ENCODE measurements at regions not wholly inside any gene's neighbourhood (a gene's known extent, or its start where the extent isn't known, plus 50 kb on each side); places are given as distances from the start of the nearest gene placed in this dataset.
"Not testable (repeated sequence)": the region's sequence is repeated elsewhere in the genome, so short reads cannot be mapped to it uniquely, and the experiment has no call there.

- DNase-seq: no peak
Observed at GRCh38 chr16:86219655-86220445, 290.5 kb upstream of the FOXF1 start.

DNA sequence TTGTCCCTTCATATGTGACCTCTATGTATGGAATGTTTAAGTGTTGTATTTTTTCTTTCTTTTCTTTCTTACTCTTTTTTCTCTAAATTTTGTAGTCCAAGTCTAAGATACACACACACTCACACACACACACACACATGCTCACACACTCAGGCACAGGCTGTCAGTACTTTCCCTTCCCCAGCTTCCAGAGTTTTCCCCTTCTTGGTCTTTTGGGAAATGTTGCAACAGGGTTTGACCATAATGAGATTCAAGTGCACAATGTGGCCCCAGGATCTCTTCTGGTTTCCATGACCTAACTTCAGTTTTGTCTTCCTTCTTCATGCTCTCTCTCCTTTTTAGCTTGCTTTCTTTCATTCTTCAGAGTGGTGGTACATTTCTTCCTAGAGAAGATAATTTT, 289.8 kb upstream of the FOXF1 start:
- no peak for DNase-seq

DNA sequence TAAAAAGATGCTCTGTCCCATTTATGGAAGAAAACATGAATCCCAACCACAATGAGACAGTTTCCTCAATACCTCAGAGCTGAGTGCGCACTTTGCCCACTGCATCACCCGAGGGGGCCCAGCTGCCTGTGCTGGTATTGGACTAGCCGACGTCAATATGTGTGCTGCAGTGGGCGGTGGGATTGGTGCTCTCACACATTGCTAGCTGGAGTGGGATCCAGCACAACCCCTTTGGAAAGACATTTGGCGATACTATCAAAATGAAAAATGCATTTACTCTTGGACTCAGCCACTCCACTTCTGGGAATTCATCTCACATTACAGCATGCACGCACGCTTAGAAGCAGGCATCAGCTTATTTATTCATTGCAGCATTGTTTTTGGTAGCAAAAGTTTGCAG, 289.2 kb upstream of the FOXF1 start:
- DNase-seq: no peak

- DNase-seq: peak; percentile 25
Observed at GRCh38 chr16:86222547-86222946, 287.8 kb upstream of the FOXF1 start.

- DNase-seq: peak; percentile 84
Observed at GRCh38 chr16:86222965-86223551, 287.3 kb upstream of the FOXF1 start.

DNA sequence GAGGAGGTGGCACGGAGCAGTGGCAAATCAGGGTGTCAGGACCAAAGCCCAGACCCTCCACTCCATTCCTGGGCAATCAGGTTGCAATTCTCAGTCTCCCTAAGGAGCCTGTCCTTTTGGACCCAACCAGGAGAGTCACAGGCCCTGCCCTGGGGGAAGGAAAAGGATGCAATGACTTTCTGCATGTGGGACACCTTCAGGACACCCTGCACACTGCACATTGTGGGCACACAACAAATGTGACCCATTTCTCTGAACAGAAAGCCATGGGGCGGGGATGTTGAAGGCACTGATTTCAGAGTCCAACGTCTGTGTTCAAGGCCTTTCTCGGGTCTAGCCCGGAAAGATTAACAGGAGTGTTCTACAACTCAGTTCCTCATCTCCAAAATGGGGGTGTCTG, 286.2 kb upstream of the FOXF1 start:
- no peak for DNase-seq

DNA sequence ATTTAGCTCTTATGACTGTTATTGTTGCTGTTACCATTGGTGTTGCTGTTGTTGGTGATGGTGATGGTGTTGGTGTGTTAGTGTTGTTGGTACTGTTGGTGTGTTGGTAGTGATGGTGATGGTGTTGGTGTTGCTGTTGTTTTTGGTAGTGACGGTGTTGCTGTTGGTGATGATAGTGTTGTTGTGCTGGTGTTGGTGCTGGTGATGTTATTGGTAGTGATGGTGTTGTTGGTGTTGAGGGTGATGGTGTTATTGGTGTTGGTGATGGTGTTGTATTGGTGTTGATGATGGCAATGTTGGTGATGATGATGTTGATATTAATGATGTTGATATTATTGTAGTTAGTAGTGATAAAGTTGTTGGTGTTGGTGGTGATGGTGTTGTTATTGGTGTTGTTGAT, 285.7 kb upstream of the FOXF1 start:
- no peak for DNase-seq

DNA sequence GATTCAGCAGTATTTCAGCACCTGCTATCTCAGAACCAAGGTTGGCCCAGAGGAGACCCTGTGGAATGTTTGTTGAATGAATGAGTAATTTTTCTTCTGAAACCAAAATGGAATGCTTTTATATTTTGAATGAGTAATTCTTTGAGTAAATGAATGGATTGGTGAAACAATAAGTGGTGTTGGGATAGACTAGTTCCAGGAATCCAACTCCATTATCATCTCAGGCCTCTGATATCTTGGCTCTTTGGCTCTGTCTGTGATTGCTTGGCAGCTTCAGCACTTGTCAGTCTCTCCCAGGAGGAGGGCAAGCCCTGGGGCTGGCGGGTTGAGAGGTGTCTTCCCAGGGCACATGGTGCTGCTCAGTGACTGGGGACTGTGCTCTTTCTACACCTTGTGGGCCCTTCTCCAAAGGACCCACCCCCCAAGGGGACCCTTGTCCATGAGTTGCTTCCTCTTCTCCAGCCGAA, 284.4 kb upstream of the FOXF1 start:
- no peak for DNase-seq

- DNase-seq: no peak
Observed at GRCh38 chr16:86227041-86227440, 283.3 kb upstream of the FOXF1 start.

GRCh38 chr16:86227801-86228200, 282.5 kb upstream of the FOXF1 start:
- no peak for DNase-seq

GRCh38 chr16:86228713-86229112, 281.6 kb upstream of the FOXF1 start:
- no peak for DNase-seq

GRCh38 chr16:86229283-86229682, 281.0 kb upstream of the FOXF1 start:
- no peak for DNase-seq

- no peak for DNase-seq
Observed at GRCh38 chr16:86229866-86230656, 280.3 kb upstream of the FOXF1 start.

DNA sequence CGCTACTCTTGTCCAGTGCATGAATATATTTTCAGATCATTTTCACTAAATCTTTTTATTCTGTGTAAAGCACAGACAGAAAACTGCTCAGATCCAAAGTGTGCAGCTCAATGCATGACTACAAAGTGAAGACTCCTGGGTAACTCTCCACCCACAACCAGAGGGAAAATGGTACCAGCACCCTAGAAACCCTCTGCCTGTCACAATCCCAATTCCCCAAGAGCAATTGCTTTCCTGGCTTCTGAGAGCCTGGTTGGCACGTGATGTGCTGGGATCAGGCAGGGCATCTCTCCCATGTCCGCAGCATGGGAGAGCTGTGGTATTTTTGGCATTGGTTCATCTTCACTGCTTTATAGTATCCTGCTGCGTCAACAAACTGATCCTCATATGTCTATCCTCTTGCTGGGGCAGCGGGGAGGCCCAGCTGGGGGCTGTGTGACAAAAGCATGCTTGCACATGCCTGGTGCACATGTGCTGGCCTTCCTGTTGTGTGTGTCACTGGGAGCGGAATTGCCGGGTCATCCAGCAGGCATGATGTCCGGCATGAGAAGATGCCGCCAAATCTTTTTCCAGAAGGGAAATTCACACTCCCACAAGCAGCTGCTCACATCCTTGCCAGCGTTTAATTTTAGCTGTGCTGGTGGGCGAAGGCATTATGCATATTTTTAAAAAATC, 278.9 kb upstream of the FOXF1 start:
- DNase-seq: no peak

DNA sequence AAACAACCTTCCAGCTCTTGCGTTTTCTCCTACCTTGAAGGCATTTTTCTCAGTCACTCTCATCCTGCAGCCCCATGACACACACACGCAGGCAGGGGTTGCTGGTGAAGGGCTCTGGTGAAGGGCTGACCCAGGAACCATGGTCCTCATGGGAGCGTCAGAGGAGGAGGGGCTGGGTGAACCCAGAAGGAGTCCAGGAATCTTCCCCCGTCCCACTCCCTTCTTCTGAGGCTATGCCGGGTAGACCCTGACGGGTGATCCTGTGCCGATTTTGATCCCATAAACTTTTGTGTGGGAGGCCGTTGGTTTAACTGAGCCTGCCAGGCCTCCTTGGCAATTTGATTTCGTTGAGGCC, 278.4 kb upstream of the FOXF1 start:
- no peak for DNase-seq

DNA sequence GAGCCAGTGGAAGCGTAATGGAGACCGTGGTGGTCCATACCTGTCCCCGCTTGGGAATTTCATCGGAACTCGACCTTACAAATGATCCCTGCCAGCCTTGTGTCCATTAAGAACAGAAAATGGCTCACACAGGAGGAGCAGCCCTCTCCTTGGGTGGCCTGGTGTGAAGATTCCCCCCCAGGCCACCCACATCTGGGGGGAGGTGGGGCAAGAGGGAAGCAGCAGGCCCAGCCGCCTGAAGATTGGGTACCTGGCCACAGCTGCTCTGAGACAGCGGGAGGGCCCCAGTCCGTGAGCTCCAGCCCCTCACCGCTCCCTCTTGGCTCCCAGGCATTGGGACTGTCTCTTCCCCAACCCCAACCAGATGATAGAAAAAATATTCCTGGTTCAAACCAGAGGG, 277.8 kb upstream of the FOXF1 start:
- DNase-seq: no peak

GRCh38 chr16:86233506-86233905, 276.8 kb upstream of the FOXF1 start:
- DNase-seq: not testable (repeated sequence)

GRCh38 chr16:86239381-86239780, 270.9 kb upstream of the FOXF1 start:
- DNase-seq: no peak

DNA sequence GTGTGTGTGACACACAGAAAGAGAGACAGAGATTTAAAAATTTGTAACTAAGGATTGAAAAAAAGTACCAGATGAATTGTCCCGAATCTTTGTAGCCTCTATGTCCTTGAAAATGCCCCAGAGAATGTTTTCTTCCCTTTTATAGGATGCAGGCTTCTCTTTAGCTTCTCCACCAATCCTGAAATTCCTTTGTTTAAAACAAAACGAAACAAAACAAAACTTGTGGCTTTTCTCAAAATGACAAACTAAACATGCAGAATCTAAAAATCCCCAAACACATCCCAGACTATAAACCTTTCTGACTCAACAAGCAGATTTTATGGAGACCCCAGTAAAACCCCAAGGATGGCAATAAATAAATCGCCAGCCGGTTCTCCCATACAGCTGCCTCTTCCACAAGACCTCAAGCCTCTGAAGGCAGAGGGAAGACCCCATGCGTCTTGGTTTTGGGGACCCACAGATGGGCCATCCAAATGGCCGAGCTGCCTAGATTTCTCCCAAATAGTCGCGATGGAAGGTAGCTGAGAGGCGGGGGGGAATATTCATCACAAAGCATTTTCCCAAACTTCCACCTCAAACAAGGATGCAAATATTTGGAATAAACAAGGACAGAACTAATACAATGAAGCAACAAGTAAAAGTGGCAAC, 269.5 kb upstream of the FOXF1 start:
- no peak for DNase-seq

- DNase-seq: no peak
Observed at GRCh38 chr16:86241681-86242080, 268.6 kb upstream of the FOXF1 start.

- no peak for DNase-seq
Observed at GRCh38 chr16:86242244-86243122, 267.8 kb upstream of the FOXF1 start.

- no peak for DNase-seq
Observed at GRCh38 chr16:86243123-86243473, 267.2 kb upstream of the FOXF1 start.

Measured in amniotic stem cell (primary cell).